Hematopoietic multipotent progenitor cell (in vitro differentiated cells): ENCODE measurements at regions not wholly inside any gene's neighbourhood (a gene's known extent, or its start where the extent isn't known, plus 50 kb on each side); places are given as distances from the start of the nearest gene placed in this dataset.

Experiments
- DNase-seq, 3 donors: peaks; one replicate each; pipeline ENCODE4 v3.0.0-alpha.2; 2011 to 2015; ENCODE audit warnings: low read depth in 2 of 3, low spot score in 2 of 3

DNA sequence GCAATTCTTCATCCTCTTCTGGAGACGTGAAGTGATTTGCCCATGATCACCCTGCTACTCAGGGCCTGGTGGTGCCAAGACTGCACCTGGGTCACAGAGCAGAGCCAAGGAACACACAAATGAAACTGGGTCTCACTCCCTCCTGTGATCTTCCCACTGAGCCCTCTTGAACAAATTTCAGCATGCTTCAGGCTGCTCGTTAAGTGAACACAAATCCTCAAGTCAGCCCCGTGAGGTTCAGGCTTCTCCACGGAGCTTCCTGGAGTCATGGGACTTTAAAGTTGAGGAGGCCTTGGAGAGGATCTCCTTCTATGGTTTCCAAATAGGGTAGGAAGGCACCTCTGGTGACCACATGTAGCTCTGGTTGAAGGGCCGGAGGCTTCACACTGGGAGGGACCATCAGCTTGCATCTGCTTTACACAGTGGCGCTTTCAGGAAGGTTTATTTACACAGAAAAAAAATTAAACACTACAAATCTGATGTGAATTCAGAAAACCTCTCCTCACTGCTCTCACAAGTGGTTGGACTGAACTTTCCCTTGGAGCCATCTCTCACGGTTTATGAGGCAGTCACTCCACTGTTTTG lies 255.4 kb downstream of the LOXHD1 start:
- no peak for DNase-seq

- no peak for DNase-seq
Observed at GRCh38 chr18:46402396-46402795, 254.6 kb downstream of the LOXHD1 start.

DNA sequence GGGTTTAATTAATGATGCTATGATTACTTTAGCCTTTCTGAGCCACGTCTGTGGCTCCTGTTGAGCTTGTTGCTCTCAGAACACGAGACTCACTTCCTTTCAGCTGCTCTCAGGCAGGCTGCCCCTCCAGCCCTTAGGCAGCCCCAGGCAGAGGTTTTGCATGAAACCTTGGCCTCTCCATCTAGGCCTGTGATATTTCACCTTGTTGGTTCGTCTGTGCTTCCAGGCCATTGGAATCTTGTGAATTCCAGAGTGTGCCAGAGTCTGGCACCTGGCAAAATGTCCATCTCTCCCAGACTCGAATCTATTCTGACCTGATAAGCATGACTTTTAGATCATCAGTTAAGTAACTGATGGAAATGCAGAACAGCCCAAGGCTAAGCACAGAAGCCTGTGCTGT lies 254.1 kb downstream of the LOXHD1 start:
- DNase-seq: no peak

- DNase-seq: no peak
Observed at GRCh38 chr18:46405832-46406538, 251.0 kb downstream of the LOXHD1 start.

GRCh38 chr18:46406539-46406932 lies 250.5 kb downstream of the LOXHD1 start:
- DNase-seq: no peak

GRCh38 chr18:46407486-46408166 lies 249.4 kb downstream of the LOXHD1 start:
- no peak for DNase-seq

- peak in 2 of 3 donors; percentile 14 to 43 for DNase-seq
Observed at GRCh38 chr18:46408334-46408987, 248.6 kb downstream of the LOXHD1 start.

- DNase-seq: no peak
Observed at GRCh38 chr18:46411191-46411828, 245.7 kb downstream of the LOXHD1 start.

DNA sequence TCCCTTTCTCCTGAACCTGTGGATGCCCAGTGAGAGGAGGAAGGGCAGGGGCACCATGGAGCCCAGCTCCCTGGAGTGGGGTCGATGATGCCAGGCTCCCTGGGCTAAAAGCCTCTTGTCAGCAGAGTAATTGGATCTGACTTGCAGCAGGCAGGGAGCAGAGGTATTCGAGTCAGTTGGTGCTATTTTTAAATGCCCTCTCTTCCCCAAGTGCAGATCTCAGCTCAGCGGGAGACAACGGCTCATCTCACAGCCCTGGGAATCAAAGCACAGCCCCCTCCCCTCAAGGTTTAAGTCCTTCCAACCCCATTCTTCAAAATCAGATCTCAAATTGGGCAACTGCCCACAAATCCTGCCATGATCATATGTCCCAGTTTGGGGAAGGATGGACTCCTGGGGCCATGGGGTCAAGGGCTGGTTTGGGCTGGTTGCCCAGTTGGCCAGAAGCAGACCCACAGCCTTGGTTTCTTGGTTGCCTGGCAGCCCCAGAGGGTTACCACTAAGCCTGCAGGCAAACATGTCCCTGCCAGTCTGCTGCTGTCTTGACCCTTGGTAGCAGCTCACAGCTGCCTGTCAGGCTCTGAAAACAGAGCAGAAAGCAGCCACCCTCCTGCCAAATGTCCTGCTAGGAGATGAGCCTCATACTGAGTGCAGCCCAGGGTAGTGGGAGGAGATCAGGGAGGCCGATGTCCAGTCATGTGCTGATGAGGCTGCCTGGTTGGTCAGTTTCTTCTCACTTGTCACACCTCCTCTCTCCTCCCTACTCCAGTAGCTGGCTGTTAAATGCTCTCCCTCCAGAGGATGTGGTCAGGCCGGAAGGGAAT lies 244.9 kb downstream of the LOXHD1 start:
- no peak for DNase-seq

DNA sequence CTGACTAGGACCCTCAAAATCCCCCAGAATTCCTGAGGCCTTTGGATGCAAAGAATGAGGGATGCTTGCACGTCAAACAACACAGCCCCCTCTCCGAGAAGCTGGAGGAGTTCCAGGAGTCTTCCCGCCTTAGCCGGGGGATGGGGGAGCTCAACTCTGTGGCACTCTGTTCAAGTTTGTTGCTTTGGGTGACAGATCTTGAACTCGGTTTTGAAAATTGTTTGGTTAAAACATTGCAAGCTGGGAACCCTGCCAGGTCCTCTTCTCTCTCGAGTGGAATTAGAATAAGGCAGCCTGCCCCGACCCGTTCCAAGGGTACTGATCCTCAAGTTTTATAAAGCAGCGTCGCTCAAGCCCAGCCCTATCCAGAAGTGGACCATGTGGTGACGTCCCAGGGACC lies 244.1 kb downstream of the LOXHD1 start:
- no peak for DNase-seq

GRCh38 chr18:46413684-46414083 lies 243.3 kb downstream of the LOXHD1 start:
- no peak for DNase-seq

DNA sequence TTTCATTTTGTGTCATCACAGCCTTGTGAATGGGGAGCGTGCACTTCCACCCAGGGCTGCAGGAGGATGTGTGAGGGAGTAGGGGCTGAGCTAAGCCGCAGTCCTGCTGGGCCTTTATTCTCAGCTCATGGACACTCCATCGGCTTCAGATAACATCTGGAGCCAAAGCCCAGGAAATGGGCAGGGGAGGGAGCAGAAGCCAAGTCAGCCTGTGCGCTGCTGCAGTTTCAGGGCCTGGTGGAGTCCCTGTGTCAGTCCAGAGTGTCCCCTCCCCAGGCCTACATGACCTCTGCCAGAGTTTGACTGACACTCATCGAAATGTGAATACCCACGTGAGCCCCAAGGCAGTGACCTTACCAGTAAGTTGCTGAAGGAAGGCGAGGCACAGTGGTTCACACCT lies 242.2 kb downstream of the LOXHD1 start:
- no peak for DNase-seq

DNA sequence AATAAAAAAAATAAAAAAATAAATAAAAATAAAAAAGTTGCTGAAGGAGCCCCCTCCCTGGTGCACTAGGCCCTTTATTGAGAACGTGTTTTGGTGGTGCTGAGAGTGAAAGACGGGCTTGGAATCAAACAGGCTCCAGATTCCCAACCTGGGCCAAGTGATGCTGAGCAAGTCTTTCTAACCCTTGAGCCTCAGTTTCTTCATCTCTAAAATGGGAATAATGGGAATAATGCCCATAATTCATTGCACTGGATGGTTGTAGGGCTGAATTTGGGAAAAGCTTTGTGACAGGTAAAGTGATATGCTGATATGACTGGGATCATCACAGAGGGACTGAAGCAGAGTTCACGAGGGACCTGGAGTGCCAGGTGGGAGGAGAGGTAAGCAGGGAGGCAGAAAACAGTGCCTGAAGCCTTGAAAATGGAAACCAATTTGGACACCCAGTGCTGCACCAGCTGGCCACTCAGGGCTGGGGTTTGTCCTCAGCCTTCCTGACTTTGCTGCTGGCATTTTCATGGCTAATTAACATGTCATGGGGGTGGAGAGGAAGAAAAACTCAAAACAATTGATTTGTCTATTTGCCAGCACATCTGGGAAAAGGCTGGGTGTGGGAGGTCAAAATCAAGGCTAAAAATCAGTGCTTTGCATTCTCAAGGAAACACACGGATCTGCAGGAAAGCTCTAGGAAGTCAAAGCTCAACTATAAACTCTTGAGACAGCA lies 241.3 kb downstream of the LOXHD1 start:
- no peak for DNase-seq

DNA sequence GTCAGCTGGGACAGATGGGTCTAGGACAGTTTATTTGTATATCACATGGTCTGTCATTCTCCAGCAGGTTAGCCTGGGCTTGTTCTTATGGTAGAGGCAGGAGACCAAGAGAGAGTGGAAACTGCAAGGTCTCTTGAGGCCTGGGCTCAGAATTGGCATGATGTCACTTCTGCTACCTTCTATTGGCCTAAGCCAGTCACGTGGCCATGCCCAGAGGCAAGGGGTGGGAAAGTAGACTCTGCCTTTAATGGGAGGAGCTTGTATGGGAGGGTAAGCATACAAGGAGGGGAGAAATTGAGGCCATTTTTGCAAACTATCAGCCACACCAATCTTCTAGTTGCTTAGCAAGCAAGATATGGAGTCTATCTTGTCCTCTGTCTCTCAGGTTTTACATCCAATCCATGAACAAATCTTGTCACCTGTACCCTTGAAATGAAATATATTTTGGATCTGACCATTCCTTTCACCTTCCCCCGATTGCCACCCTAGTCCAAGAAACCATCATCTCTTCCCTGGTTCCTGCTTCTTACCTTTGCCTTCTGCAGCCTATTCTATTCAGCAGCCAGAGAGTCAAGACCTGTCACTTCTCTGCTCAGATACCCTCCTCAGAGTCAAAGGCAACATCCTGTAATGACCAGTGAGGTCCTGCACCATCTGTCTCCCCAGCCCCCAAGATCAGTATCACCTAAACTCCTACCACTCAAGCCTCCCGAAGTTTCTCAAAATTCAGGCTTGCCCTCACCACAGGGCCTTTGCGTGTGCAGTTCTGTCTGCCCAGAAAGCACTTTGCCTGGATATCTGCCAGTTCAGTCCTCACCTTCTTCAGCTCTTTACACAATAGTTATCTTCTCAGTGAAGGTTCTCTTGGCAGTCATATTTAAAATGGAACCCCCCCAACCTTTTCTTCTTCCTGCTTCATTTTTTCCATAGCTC lies 240.0 kb downstream of the LOXHD1 start:
- no peak for DNase-seq

DNA sequence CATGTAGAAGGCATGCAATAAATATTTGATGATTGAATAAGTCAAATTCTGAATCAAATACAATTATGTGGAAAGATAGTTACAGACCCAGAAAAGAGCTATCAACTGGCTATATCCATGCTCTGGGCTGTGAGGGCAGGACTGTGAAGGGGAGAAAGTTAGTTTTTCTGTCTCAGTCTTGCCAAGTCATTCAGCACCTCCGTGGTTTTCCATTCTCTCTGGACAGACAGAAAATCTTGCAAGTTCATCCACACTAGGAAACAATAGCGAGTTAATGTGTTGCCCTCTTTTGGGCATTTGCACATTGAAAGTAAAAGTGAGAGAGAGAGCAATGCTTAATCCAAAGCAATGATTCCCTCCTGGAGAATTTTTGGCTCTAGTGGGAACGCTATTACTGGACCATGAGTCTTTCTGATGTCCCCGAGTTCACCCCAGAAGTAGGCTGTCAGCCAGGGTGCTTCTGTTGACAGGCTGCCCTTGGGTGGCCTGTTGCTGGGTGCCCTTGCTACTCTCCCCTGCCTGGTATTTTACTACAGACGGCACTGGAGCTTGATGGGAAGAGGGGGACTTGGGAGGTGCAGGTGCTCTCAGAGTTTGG lies 238.3 kb downstream of the LOXHD1 start:
- DNase-seq: peak in 1 of 3 donors; percentile 36

DNA sequence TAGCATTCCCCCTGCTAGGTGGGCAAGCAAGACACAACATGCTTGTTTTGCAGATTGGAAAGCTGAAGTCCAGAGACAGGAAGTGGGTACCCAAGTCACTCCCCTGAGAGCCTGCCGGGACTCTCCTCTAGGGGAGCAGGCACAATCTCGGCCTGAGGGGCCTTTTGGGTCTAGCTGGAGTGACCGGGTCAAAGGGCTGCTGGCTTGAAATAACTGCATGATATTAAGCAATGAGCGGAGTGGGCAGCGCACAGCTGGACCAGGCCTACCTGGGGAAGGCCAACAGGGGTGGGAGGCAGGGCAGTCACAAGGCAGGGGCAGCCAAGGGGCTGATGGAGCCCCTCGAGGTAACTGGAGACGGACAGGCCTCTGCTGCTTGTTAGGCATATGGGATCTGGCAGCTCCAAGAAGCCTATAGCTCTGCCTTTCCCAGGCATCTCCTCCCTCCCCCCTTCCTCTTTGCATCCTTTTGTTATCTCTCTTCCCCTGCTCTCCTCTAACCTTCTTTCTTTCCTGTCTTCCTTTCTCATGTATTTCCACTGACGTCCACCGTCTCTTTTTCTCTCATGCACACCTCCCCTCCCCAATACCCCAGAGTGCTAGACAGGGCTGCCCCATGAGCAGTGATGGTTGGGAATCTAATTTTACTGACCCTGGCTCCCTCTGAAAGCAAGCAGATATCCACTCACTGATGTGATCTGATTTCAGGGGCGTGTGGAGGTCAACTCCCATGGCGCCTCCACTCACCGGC lies 237.5 kb downstream of the LOXHD1 start:
- no peak for DNase-seq

DNA sequence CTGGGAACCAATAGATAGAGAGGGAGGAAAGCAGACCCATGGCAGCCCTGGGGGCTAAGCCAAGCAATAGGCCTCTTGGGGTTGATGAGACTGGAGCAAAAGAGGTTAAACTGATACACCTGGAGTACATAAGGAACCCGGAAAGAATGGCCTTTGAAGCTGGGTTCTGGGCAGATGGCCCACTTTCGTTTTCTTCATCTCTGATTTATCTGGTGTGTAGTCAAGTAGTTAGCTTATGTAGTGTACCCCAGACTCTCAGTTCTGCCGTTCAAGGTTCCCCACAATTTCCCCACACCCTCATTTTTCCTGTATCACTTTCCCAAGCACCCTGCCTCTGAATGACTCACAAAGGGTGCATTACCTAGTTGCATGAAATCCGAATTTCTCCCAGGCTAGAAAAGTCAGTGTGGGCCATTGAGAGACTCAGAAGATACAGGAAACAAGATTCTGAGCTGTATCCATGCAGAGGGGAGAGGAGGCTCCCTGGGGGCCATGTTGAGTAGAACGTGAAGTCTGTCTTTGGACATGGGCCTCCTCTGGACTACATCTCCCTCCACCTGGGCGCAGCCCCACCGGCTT lies 235.0 kb downstream of the LOXHD1 start:
- DNase-seq: no peak
